HG02678 (cell line): ENCODE measurements at regions not wholly inside any gene's neighbourhood (a gene's known extent, or its start where the extent isn't known, plus 50 kb on each side); places are given as distances from the start of the nearest gene placed in this dataset.
"Not testable (repeated sequence)": the region's sequence is repeated elsewhere in the genome, so short reads cannot be mapped to it uniquely, and the experiment has no call there.

Experiments
- ATAC-seq: cut with Tn5 transposase; IDR thresholded peaks from one replicate; pipeline ENCODE4 v1.9.1; 2021; ENCODE audit warnings: mild to moderate bottlenecking, moderate library complexity; ENCODE audit not compliant: unreplicated experiment

GRCh38 chr1:187038784-187039183 lies 210.0 kb downstream of the PLA2G4A start:
- ATAC-seq, result no peak

GRCh38 chr1:187041104-187041503 lies 212.4 kb downstream of the PLA2G4A start:
- ATAC-seq, result no peak

GRCh38 chr1:187042538-187042937 lies 213.8 kb downstream of the PLA2G4A start:
- ATAC-seq, result no peak

GRCh38 chr1:187043433-187043832 lies 214.7 kb downstream of the PLA2G4A start:
- ATAC-seq, result not testable (repeated sequence)

GRCh38 chr1:187044411-187044810 lies 215.7 kb downstream of the PLA2G4A start:
- no peak for ATAC-seq

GRCh38 chr1:187045371-187045770 lies 216.6 kb downstream of the PLA2G4A start:
- no peak for ATAC-seq

- ATAC-seq, result no peak
Measured at GRCh38 chr1:187046293-187046692, 217.5 kb downstream of the PLA2G4A start.

- ATAC-seq, result no peak
Measured at GRCh38 chr1:187047298-187047697, 218.5 kb downstream of the PLA2G4A start.

GRCh38 chr1:187051618-187052232 lies 223.0 kb downstream of the PLA2G4A start:
- ATAC-seq, result peak; percentile 80

- no peak for ATAC-seq
Measured at GRCh38 chr1:187053876-187054275, 225.1 kb downstream of the PLA2G4A start.

- ATAC-seq, result no peak
Measured at GRCh38 chr1:187054862-187055757, 226.4 kb downstream of the PLA2G4A start.

GRCh38 chr1:187063271-187063670 lies 234.5 kb downstream of the PLA2G4A start:
- ATAC-seq, result no peak

GRCh38 chr1:187067160-187067559 lies 238.4 kb downstream of the PLA2G4A start:
- no peak for ATAC-seq

- no peak for ATAC-seq
Measured at GRCh38 chr1:187070076-187070475, 241.3 kb downstream of the PLA2G4A start.

- peak; percentile 77 for ATAC-seq
Measured at GRCh38 chr1:187072262-187073034, 243.7 kb downstream of the PLA2G4A start.

- ATAC-seq, result peak; percentile 37
Measured at GRCh38 chr1:187073035-187073560, 244.3 kb downstream of the PLA2G4A start.

- not testable (repeated sequence) for ATAC-seq
Measured at GRCh38 chr1:187073634-187074245, 245.0 kb downstream of the PLA2G4A start.

GRCh38 chr1:187074445-187075048 lies 245.8 kb downstream of the PLA2G4A start:
- ATAC-seq, result no peak

- ATAC-seq, result no peak
Measured at GRCh38 chr1:187076922-187077321, 248.2 kb downstream of the PLA2G4A start.

GRCh38 chr1:187078321-187078720 lies 249.6 kb downstream of the PLA2G4A start:
- ATAC-seq, result no peak
